ENCODE measurements at regions not wholly inside any gene's neighbourhood (a gene's known extent, or its start where the extent isn't known, plus 50 kb on each side); places are given as distances from the start of the nearest gene placed in this dataset.

DNA sequence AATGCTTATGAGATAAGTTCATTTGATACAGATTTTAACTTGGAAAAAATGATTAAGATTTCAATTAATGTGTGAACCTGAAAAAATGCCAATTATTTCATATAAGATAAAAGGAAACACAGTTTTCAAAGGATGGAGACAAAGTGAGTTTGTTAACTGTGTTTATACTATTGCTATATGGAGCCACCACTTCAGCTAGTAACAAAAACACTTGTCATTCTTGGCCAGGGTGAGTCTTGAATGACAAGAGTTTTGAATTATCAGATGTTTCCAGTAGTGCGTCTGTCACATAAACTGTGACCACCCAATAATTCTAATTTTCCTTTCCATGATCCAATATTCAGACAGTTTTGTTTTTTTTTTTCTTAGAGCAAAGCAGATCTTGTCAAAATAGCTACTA lies 78.0 kb upstream of the GADL1 start:
- Histone ChIP-seq H3K27me3 (ENCODE audit: insufficient read depth, low read length) (no peaks in the 10 kb centered on the region), H3K4me2 (ENCODE audit: low read length) (no peak overlapping the region), H3K79me2 (ENCODE audit: insufficient read depth, low read length) (no peaks in the 10 kb centered on the region), H3K9me3 (ENCODE audit: low read length) (no peaks in the 10 kb centered on the region), H3K9me2 (ENCODE audit: low read depth, low read length) (no peaks in the 10 kb centered on the region), H3K4me3 (ENCODE audit: low read depth, low read length, poor library complexity, severe bottlenecking) (no peak overlapping the region), H4K20me1 (ENCODE audit: insufficient read depth, low read length) (no peaks in the 10 kb centered on the region), H2AFZ (ENCODE audit: low read length) (no peak overlapping the region), H3K27ac (ENCODE audit: low read depth, low read length, poor library complexity, severe bottlenecking) (no peak overlapping the region), H3K4me1 (ENCODE audit: insufficient read depth, low read length, severe bottlenecking) (no peaks in the 10 kb centered on the region), H3F3A (ENCODE audit: insufficient read depth, low read length) (no peaks in the 10 kb centered on the region), H3K36me3 (ENCODE audit: insufficient read depth, low read length) (no peaks in the 10 kb centered on the region), H3K9ac (ENCODE audit: low read length) (no peak overlapping the region)
- TF ChIP-seq CTCF (IDR thresholded peaks at IDR 0.05; ENCODE audit: low read length), result no peak
- TF ChIP-seq EZH2 (IDR thresholded peaks at IDR 0.05; ENCODE audit: borderline replicate concordance, low read length), result no peak

DNA sequence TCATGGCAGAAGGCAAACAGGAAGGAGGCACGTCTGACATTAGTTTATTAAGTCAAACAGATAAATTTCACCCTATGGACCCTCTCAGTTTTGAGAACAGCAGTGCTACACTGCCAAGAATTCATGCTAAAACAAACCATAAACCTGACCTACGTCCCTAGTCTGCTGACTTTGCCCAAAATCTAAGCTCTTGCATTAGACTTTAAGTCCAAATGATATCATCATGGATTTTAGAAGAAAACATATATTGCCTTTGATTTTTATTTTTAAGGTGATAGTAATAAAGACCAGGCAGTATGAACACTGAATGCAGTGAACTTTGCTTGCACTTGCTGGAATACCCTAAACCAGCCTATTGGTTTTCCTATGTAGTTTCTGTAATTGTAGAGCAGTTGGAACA lies 79.6 kb upstream of the GADL1 start:
- no peaks in the 10 kb centered on the region for H4K20me1 ChIP-seq (ENCODE audit: insufficient read depth, low read length)
- no peaks in the 10 kb centered on the region for H3F3A ChIP-seq (ENCODE audit: insufficient read depth, low read length)
- no peak overlapping the region for H3K4me3 ChIP-seq (ENCODE audit: low read depth, low read length, poor library complexity, severe bottlenecking)
- H2AFZ ChIP-seq (ENCODE audit: low read length), result no peak overlapping the region
- H3K4me1 ChIP-seq (ENCODE audit: insufficient read depth, low read length, severe bottlenecking), result no peaks in the 10 kb centered on the region
- H3K9ac ChIP-seq (ENCODE audit: low read length), result no peak overlapping the region
- H3K36me3 ChIP-seq (ENCODE audit: insufficient read depth, low read length), result no peaks in the 10 kb centered on the region
- H3K4me2 ChIP-seq (ENCODE audit: low read length), result no peak overlapping the region
- H3K27ac ChIP-seq (ENCODE audit: low read depth, low read length, poor library complexity, severe bottlenecking), result no peak overlapping the region
- H3K27me3 ChIP-seq (ENCODE audit: insufficient read depth, low read length), result no peaks in the 10 kb centered on the region
- no peaks in the 10 kb centered on the region for H3K9me2 ChIP-seq (ENCODE audit: low read depth, low read length)
- no peaks in the 10 kb centered on the region for H3K9me3 ChIP-seq (ENCODE audit: low read length)
- no peaks in the 10 kb centered on the region for H3K79me2 ChIP-seq (ENCODE audit: insufficient read depth, low read length)
- no peak for TF ChIP-seq EZH2 (IDR thresholded peaks at IDR 0.05; ENCODE audit: borderline replicate concordance, low read length)
- no peak for TF ChIP-seq CTCF (IDR thresholded peaks at IDR 0.05; ENCODE audit: low read length)

GRCh38 chr3:30977592-30977991 lies 83.1 kb upstream of the GADL1 start:
- Histone ChIP-seq H2AFZ (ENCODE audit: low read length) (no peak overlapping the region), H3K9ac (ENCODE audit: low read length) (no peak overlapping the region), H3K4me2 (ENCODE audit: low read length) (no peak overlapping the region), H3K9me2 (ENCODE audit: low read depth, low read length) (no peaks in the 10 kb centered on the region), H3K36me3 (ENCODE audit: insufficient read depth, low read length) (no peaks in the 10 kb centered on the region), H3K27ac (ENCODE audit: low read depth, low read length, poor library complexity, severe bottlenecking) (no peak overlapping the region), H3K79me2 (ENCODE audit: insufficient read depth, low read length) (no peaks in the 10 kb centered on the region), H3K4me1 (ENCODE audit: insufficient read depth, low read length, severe bottlenecking) (no peaks in the 10 kb centered on the region), H4K20me1 (ENCODE audit: insufficient read depth, low read length) (no peaks in the 10 kb centered on the region), H3F3A (ENCODE audit: insufficient read depth, low read length) (no peaks in the 10 kb centered on the region), H3K27me3 (ENCODE audit: insufficient read depth, low read length) (no peaks in the 10 kb centered on the region), H3K9me3 (ENCODE audit: low read length) (no peaks in the 10 kb centered on the region), H3K4me3 (ENCODE audit: low read depth, low read length, poor library complexity, severe bottlenecking) (no peak overlapping the region)
- TF ChIP-seq EZH2 (IDR thresholded peaks at IDR 0.05; ENCODE audit: borderline replicate concordance, low read length), result no peak

GRCh38 chr3:30980993-30981392 lies 86.5 kb upstream of the GADL1 start:
- H3K9ac ChIP-seq (ENCODE audit: low read length), result no peak overlapping the region
- no peak overlapping the region for H3K4me2 ChIP-seq (ENCODE audit: low read length)

More at GRCh38 chr3:30980993-30981392, 86.5 kb upstream of the GADL1 start:
- Histone ChIP-seq H3F3A (ENCODE audit: insufficient read depth, low read length) (no peaks in the 10 kb centered on the region), H4K20me1 (ENCODE audit: insufficient read depth, low read length) (no peaks in the 10 kb centered on the region), H3K27me3 (ENCODE audit: insufficient read depth, low read length) (no peaks in the 10 kb centered on the region), H3K9me3 (ENCODE audit: low read length) (no peaks in the 10 kb centered on the region), H3K36me3 (ENCODE audit: insufficient read depth, low read length) (no peaks in the 10 kb centered on the region), H3K9me2 (ENCODE audit: low read depth, low read length) (no peaks in the 10 kb centered on the region), H3K27ac (ENCODE audit: low read depth, low read length, poor library complexity, severe bottlenecking) (no peak overlapping the region), H2AFZ (ENCODE audit: low read length) (no peak overlapping the region), H3K79me2 (ENCODE audit: insufficient read depth, low read length) (no peaks in the 10 kb centered on the region), H3K4me3 (ENCODE audit: low read depth, low read length, poor library complexity, severe bottlenecking) (no peak overlapping the region), H3K4me1 (ENCODE audit: insufficient read depth, low read length, severe bottlenecking) (no peaks in the 10 kb centered on the region)
- TF ChIP-seq CTCF (IDR thresholded peaks at IDR 0.05; ENCODE audit: low read length) (no peak), EZH2 (IDR thresholded peaks at IDR 0.05; ENCODE audit: borderline replicate concordance, low read length) (no peak)
